GM12874 (cell line): ENCODE measurements at regions not wholly inside any gene's neighbourhood (a gene's known extent, or its start where the extent isn't known, plus 50 kb on each side); places are given as distances from the start of the nearest gene placed in this dataset.

Experiments used
- TF ChIP-seq, protein P1 (sequence below): IDR thresholded peaks from 2 replicates; pipeline ENCODE4 v1.5.1; 2011; ENCODE audit warnings: low read depth, mild to moderate bottlenecking, control low read depth, low read length, moderate library complexity; ENCODE audit not compliant: insufficient read depth

GRCh38 chr3:144424606-144425005, 453.0 kb downstream of the DIPK2A start:
- TF ChIP-seq, protein P1, sequence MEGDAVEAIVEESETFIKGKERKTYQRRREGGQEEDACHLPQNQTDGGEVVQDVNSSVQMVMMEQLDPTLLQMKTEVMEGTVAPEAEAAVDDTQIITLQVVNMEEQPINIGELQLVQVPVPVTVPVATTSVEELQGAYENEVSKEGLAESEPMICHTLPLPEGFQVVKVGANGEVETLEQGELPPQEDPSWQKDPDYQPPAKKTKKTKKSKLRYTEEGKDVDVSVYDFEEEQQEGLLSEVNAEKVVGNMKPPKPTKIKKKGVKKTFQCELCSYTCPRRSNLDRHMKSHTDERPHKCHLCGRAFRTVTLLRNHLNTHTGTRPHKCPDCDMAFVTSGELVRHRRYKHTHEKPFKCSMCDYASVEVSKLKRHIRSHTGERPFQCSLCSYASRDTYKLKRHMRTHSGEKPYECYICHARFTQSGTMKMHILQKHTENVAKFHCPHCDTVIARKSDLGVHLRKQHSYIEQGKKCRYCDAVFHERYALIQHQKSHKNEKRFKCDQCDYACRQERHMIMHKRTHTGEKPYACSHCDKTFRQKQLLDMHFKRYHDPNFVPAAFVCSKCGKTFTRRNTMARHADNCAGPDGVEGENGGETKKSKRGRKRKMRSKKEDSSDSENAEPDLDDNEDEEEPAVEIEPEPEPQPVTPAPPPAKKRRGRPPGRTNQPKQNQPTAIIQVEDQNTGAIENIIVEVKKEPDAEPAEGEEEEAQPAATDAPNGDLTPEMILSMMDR = no peak

DNA sequence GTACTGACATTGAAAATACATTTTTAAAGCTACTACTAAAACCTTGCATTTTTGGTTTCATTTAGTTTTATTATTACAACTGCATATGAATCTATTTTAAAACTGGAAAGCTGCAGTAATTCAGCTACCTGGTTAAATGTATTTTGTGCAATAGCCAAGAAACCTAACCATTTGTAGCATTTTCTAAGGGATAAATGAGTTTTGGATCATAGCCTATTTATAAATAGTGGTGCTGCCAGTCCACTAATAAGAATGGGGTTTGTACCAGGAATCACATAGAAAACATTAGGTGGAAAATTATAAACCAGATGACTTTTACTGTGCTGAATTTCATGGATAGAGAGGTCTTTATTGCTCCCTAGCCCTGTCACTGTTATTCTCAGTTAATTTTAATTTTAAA, 454.7 kb downstream of the DIPK2A start:
- TF ChIP-seq, protein P1 = no peak

- TF ChIP-seq, protein P1 = no peak
These were observed 455.3 kb downstream of the DIPK2A start for GRCh38 chr3:144426967-144427366.

- TF ChIP-seq, protein P1 = no peak
These were observed 458.1 kb downstream of the DIPK2A start for GRCh38 chr3:144429719-144430121.

DNA sequence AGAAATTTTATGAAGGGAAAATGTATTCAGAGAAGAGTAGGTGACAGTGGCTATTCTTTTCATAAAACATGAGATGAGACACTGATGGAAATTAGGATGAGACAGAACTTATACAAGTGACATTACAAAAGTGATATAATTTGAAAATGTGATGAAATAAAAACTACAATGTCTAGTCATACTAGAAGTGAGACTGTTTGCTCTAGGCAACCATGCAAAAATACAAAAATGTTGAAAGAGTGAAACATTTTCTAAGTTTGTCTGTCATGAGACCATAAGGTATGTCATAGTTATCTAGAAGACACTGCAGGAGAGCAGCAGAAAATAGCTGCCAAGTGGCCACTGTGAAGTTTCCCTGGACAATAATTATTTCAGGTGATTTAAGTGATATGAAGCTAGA, 459.5 kb downstream of the DIPK2A start:
- TF ChIP-seq, protein P1 = no peak

GRCh38 chr3:144433006-144433405, 461.4 kb downstream of the DIPK2A start:
- TF ChIP-seq, protein P1 = no peak

- TF ChIP-seq, protein P1 = no peak
These were observed 466.4 kb downstream of the DIPK2A start for GRCh38 chr3:144437989-144438388.

DNA sequence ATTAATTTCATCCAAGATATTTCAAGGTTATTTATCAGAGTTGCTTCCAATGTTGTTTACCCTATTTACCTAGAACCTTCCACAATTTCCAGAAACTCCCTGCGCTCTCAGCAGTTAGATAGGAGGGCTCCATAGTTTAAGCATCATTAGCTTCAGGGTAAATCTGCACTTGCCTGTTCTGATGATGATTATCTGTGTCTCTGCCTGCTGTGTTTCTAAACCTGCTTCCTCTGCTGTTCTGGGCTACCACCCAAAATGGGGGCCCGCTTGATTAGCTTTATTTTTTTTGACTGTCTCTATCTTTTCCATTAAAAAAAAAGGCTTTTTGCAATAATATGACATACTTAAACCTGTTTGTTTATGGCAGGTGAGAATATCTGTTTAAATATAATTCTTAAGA, 472.4 kb downstream of the DIPK2A start:
- TF ChIP-seq, protein P1 = no peak
